Fibroblast of the aortic adventitia (primary cell): ENCODE measurements at regions not wholly inside any gene's neighbourhood (a gene's known extent, or its start where the extent isn't known, plus 50 kb on each side); places are given as distances from the start of the nearest gene placed in this dataset.

Source experiments
- DNase-seq: peaks from one replicate; pipeline ENCODE4 v3.0.0-alpha.2; 2010; ENCODE audit warnings: low read depth
- H3K4me3 ChIP-seq: 2 replicates; pipeline ENCODE4 v1.5.1; 2011; ENCODE audit warnings: low read depth, mild to moderate bottlenecking, control low read depth, low read length, moderate library complexity
- TF ChIP-seq, protein P1 (sequence below): IDR thresholded peaks from 2 replicates; pipeline ENCODE4 v1.5.1; 2011; ENCODE audit warnings: mild to moderate bottlenecking, low read length, control low read depth, inconsistent platforms; ENCODE audit not compliant: insufficient read depth

DNA sequence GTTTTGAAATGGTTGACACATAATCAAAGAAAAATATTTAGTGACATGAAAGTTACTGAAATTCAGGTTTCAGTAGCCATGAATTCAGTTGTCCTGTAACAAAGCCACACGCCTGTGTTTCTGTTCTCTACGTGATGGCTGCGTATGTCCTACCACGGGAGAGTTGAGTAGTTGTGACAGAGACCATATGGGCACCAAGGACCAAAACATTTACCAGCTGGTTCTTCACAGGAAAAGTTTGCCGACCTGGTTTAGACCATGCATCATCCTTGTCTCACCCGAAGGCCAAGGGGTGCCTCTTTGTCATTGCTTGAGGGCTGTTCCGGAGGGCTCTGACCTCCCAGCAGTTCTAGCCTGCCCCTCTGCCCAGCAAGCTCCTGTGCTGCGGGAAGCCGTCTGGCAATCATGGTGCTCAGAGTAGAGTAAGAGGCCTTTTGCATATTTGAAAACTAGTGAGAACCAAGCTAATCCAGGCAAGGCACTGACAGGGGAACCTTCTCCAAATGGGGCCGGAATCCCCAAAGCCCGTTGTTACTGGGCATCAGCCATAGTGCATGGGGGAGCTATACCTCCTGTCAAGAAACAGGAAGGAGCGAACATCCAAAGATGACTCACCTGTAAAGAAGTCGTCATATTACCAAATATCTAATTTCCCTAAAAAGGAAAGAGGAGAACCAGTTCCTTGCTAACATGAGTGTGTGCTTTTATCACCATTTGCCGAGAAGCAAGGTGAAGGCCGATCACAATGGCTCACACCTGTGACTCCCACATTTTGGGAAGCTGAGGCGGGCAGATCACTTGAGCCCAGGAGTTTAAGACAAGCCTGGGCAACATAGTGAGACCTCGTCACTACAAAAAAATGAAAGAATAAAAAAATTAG, 92.6 kb upstream of the RAB12 start:
- DNase-seq = no peak
- H3K4me3 ChIP-seq = no peak overlapping the region
- TF ChIP-seq, protein P1, sequence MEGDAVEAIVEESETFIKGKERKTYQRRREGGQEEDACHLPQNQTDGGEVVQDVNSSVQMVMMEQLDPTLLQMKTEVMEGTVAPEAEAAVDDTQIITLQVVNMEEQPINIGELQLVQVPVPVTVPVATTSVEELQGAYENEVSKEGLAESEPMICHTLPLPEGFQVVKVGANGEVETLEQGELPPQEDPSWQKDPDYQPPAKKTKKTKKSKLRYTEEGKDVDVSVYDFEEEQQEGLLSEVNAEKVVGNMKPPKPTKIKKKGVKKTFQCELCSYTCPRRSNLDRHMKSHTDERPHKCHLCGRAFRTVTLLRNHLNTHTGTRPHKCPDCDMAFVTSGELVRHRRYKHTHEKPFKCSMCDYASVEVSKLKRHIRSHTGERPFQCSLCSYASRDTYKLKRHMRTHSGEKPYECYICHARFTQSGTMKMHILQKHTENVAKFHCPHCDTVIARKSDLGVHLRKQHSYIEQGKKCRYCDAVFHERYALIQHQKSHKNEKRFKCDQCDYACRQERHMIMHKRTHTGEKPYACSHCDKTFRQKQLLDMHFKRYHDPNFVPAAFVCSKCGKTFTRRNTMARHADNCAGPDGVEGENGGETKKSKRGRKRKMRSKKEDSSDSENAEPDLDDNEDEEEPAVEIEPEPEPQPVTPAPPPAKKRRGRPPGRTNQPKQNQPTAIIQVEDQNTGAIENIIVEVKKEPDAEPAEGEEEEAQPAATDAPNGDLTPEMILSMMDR = no peak

DNA sequence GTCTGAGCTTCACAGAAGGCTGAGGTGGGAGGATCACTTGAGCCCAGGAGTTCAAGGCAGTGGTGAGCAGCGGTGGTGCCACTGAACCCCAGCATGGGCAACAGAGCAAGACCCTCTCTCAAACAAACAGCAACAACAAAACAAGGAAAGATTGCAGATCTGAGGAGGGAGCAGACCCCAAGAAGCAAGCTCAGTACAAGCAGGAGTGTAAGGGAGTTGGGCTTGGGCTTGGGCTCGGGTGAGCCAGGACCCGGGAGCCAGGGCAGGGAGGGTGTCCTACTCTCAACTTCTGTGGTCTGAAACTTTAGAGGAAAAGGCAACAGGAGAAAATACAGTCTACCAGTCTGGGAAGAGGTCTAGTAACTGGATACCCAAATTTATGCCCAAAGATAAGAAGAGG, 92.0 kb upstream of the RAB12 start:
- DNase-seq = no peak
- TF ChIP-seq, protein P1 = no peak
- no peak overlapping the region for H3K4me3 ChIP-seq

DNA sequence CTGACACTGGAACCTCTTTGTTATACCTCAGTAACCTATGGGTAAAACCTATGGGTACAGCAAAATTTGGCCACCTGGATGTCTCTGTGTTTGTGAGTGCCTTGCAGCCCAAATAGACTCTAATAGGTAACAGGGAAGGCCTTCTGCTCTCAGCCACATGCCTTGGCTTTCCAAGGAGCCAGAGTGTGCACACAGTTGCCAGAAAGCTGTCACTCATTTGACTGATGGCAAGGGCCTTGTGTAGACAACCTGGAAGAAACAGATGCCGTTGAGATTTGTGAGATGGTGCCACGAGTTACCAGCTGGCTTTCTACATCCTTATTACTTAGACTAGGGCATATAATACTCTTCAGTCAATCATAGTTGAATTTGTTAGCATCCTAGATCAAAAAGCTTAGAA, 90.1 kb upstream of the RAB12 start:
- TF ChIP-seq, protein P1 = no peak
- no peak overlapping the region for H3K4me3 ChIP-seq
- DNase-seq = no peak

DNA sequence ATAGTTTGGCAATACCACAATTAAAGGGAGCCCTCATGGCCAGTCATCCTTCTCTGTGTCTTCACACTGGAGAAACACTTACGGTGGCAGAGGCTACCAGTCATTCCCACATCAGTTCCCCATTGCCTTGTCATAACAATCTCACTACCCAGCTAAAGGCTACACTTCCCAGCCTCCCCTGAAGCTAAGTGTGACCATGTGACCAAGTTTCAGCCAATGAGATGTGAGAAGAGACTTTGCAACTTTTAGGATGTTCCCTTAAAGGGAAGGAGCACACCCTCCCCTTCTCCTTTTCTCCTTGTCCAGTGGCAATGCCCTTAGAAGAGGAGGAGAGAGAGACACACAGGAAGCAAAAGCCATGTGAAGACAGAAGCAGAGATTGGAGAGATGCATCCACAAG, 89.0 kb upstream of the RAB12 start:
- no peak for DNase-seq
- H3K4me3 ChIP-seq = no peak overlapping the region
- TF ChIP-seq, protein P1 = no peak

DNA sequence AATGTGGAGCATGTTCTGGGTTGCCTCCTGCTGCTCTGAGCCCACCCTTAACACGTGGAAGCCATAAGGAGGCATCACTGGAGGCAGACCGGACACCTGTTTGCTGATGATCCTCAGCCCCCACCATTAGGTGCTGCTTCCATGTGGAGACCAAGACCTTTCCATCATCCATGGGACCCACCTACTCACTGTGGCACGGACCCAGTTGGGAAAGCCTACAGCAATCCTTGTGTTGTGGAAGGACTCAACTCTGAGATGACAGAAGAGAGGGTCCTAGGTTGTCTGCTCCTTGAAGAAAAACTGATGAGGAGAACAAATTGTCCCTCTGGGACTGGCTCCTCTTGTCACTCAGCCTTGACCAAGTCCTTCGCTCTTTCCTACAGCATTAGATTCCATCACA, 86.5 kb upstream of the RAB12 start:
- no peak overlapping the region for H3K4me3 ChIP-seq
- TF ChIP-seq, protein P1 = no peak
- DNase-seq = no peak

DNA sequence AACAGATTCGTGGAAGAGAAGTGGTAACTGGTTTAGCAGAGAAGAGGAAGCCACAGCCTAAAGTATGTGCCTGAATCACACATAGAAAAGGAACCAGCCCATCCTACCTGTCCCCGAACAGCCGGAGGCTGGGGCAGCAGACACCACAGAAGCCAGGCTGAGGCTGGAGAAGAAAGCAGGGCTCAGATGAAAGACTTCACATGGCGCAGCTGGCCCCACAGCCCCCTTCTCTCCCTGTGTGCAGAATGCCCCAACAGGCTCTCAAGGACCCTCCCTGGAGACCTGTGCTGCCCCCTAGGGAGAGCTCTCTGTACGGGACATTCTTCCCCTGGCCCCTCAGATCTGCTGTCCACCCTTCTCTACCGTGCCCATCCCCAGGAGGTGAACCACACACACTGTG, 83.5 kb upstream of the RAB12 start:
- no peak overlapping the region for H3K4me3 ChIP-seq
- TF ChIP-seq, protein P1 = no peak
- no peak for DNase-seq

DNA sequence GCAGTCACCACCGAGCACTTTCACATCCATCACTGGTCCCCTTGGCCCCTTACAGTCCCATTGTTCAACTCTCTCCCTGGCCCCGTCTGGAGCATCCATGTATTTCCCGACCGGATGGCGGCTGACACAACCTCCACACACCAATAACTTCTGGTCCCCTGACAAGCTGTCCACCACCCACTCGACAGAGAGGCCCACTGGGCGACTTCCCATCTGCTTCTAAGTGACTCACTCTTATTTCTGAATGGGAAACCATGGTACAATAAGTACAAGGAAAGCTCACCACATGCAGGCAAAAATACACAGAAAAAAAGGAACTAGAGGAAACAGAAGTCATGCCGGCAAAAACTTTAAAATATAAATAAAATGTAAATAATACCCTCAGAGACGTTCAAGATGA, 82.9 kb upstream of the RAB12 start:
- DNase-seq = no peak
- H3K4me3 ChIP-seq = no peak overlapping the region
- TF ChIP-seq, protein P1 = no peak
